ENCODE measurements at regions not wholly inside any gene's neighbourhood (a gene's known extent, or its start where the extent isn't known, plus 50 kb on each side); places are given as distances from the start of the nearest gene placed in this dataset.

DNA sequence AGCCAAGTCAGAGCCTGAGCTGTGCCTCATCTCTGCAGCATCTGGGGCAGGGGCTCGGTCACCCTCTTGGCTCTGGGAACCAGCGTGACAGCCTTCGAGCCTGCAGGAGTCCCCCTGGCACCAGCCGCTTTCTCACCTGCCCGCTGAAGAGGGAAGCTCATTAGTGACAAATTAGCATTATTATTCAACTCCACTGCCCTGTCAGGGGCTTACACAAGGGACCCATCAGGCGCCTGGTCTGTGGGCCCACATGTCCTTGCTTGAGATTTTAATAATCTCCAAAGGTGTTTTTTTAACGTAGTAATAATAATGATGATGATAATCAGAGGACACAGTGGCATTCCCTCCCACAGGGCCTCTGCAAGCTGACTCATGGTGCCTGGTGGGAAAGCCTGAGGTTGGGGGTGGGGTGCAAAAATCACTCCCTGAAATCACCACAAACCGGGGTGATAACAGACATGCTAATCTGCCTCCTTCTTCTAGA, 98.1 kb upstream of the IGSF21 start:
- Mint-ChIP-seq H3K9me3 (ENCODE audit: low read depth) (peaks cover 2% of the 10 kb centered on the region), H3K4me3 (no peak overlapping the region), H3K27ac (no peak overlapping the region), H3K36me3 (no peaks in the 10 kb centered on the region), H3K27me3 (peaks cover 4% of the 10 kb centered on the region), H3K4me1 (no peaks in the 10 kb centered on the region)
- CTCF ChIA-PET: no interaction called here
- DNase-seq (no peak), ATAC-seq (no peak)

- Mint-ChIP-seq H3K4me3 (no peak overlapping the region), H3K27ac (no peak overlapping the region), H3K9me3 (ENCODE audit: low read depth) (peaks cover 2% of the 10 kb centered on the region), H3K4me1 (no peaks in the 10 kb centered on the region), H3K36me3 (no peaks in the 10 kb centered on the region), H3K27me3 (peaks cover 4% of the 10 kb centered on the region)
- ATAC-seq: no peak
- no peak for DNase-seq
- CTCF ChIA-PET: no interaction called here
Measured at GRCh38 chr1:18010408-18010807, 97.2 kb upstream of the IGSF21 start.

- Mint-ChIP-seq H3K4me3 (no peak overlapping the region), H3K4me1 (no peaks in the 10 kb centered on the region), H3K36me3 (no peaks in the 10 kb centered on the region), H3K27ac (no peak overlapping the region), H3K9me3 (ENCODE audit: low read depth) (peaks cover 2% of the 10 kb centered on the region), H3K27me3 (peaks cover 4% of the 10 kb centered on the region)
- no peak for DNase-seq
- ATAC-seq: no peak
- CTCF ChIA-PET: no interaction called here
Measured at GRCh38 chr1:18010945-18011344, 96.7 kb upstream of the IGSF21 start.

- H3K36me3 Mint-ChIP-seq: no peaks in the 10 kb centered on the region
- no peak for ATAC-seq
- no peak overlapping the region for H3K4me3 Mint-ChIP-seq
- CTCF ChIA-PET: no interaction called here
- H3K9me3 Mint-ChIP-seq (ENCODE audit: low read depth): peaks cover 2% of the 10 kb centered on the region
- DNase-seq: no peak
- no peaks in the 10 kb centered on the region for H3K4me1 Mint-ChIP-seq
- H3K27ac Mint-ChIP-seq: no peak overlapping the region
- H3K27me3 Mint-ChIP-seq: peaks cover 4% of the 10 kb centered on the region
Measured at GRCh38 chr1:18011703-18012102, 95.9 kb upstream of the IGSF21 start.

DNA sequence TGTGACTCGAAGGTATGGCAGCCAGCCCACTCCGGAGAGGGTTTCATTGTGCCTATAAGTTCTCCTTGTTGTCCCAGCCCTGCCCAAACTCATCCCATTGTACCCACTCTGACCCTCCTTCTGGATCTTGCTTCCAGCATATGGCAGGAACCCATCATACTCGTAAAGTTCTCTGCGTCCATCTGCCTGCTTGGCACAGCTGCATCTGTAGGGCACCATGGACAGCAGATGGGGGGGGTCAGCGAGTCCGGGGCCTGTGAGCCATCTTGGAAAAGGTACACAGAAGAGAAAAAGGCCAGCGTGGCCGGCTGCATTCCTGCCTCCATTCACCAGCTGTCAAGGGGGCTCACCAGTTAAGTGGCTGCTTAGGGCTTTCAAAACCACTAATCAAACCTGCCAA, 94.9 kb upstream of the IGSF21 start:
- DNase-seq (no peak), ATAC-seq (no peak)
- Mint-ChIP-seq H3K36me3 (no peaks in the 10 kb centered on the region), H3K4me1 (no peaks in the 10 kb centered on the region), H3K4me3 (no peak overlapping the region), H3K27me3 (peaks cover 4% of the 10 kb centered on the region), H3K9me3 (ENCODE audit: low read depth) (peaks cover 2% of the 10 kb centered on the region), H3K27ac (no peak overlapping the region)
- CTCF ChIA-PET: no interaction called here

- no peak overlapping the region for H3K4me3 Mint-ChIP-seq
- no peak overlapping the region for H3K27ac Mint-ChIP-seq
- ATAC-seq (no peak), DNase-seq (no peak)
- CTCF ChIA-PET: no interaction called here
- no peaks in the 10 kb centered on the region for H3K36me3 Mint-ChIP-seq
- H3K4me1 Mint-ChIP-seq: no peaks in the 10 kb centered on the region
- peaks cover 2% of the 10 kb centered on the region for H3K9me3 Mint-ChIP-seq (ENCODE audit: low read depth)
- peaks cover 4% of the 10 kb centered on the region for H3K27me3 Mint-ChIP-seq
Measured at GRCh38 chr1:18013216-18013615, 94.4 kb upstream of the IGSF21 start.

GRCh38 chr1:18015719-18016118, 91.9 kb upstream of the IGSF21 start:
- Mint-ChIP-seq H3K27ac (no peak overlapping the region), H3K4me3 (no peak overlapping the region), H3K27me3 (no peaks in the 10 kb centered on the region), H3K4me1 (no peaks in the 10 kb centered on the region), H3K36me3 (no peaks in the 10 kb centered on the region), H3K9me3 (ENCODE audit: low read depth) (no peaks in the 10 kb centered on the region)
- no peak for ATAC-seq
- CTCF ChIA-PET: no interaction called here
- DNase-seq: no peak

- Mint-ChIP-seq H3K4me3 (no peak overlapping the region), H3K27ac (no peak overlapping the region), H3K27me3 (peaks cover 2% of the 10 kb centered on the region), H3K4me1 (no peaks in the 10 kb centered on the region), H3K9me3 (ENCODE audit: low read depth) (no peaks in the 10 kb centered on the region), H3K36me3 (no peaks in the 10 kb centered on the region)
- ATAC-seq (no peak), DNase-seq (no peak)
- CTCF ChIA-PET: no interaction called here
Measured at GRCh38 chr1:18018366-18018765, 89.2 kb upstream of the IGSF21 start.

DNA sequence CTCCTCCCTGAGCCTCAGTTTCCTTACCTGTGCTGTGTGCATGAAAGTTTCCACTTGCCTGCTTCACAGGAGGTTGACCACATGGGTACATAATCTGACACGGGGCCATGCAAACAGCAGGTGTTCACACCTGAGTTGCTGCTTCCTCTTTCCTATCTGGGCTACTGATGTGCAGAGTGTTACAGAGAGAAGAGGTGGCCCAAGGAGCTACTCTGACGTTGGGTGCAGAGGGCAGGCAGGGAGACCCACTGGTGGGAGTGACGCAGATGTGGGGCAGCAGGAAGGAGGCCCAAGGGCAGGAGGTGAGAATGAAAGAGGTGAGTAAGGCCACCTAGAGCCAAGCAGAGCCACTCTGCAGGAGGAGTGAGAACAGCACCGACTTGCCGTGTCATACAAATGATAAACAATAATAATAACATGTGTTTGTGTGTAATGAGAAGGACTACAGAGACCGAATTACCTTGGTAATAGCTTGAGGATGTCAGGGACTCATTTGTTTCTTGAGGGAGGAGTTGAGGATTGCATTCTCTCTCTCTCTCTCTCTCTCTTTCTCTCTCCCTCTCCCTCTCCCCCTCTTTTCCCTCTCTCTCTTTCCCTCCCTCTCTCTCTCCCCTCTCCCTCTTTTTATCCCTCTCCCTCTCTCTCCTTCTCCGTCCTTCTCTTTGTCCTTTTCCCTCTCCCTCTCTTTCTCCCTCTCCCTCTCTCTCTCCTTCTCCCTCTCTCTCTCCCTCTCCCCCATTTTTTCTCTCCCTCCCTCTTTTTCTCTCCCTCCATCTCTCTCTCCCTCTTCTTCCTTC, 87.4 kb upstream of the IGSF21 start:
- Mint-ChIP-seq H3K27ac (no peak overlapping the region), H3K9me3 (ENCODE audit: low read depth) (no peaks in the 10 kb centered on the region), H3K4me3 (no peak overlapping the region), H3K4me1 (no peaks in the 10 kb centered on the region), H3K27me3 (peaks cover 2% of the 10 kb centered on the region), H3K36me3 (no peaks in the 10 kb centered on the region)
- ATAC-seq (no peak), DNase-seq (no peak)
- CTCF ChIA-PET: no interaction called here

GRCh38 chr1:18021242-18021641, 86.4 kb upstream of the IGSF21 start:
- ATAC-seq: no peak

DNA sequence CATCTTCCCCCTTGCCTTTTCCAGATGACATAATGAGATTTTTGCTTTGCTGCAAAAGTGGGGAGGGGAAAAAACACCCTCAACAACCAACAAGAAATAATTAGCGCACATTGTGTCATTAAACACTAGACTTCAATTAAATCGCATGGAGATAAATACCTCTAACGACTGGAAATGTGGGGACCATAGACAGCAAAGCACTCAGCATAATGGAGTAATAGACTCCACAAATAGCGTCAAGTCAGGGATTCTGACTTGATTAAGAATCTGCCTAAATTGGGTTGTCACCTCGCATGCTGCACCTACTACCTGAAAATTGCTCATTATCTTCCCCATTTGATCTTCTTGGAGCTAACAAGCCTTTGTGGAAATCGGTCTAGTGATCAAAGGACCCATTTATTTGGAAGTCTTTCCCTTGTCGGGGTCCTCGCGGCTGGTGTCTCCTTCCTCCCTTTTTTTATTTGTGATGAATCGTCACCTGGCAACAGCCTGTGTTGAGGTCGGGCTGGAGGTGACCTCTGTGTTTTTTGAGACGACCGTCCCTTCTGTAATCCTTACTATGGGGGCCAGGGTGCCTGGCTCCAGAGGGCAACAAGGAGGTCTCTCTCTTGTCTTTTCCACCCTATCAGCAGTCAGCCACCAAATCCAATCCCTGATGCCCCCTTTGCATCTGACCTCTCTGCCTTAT, 75.3 kb upstream of the IGSF21 start:
- no peak for DNase-seq
- CTCF ChIA-PET: no interaction called here
- no peak for ATAC-seq
- Mint-ChIP-seq H3K27ac (no peak overlapping the region), H3K4me3 (no peak overlapping the region), H3K4me1 (no peaks in the 10 kb centered on the region), H3K27me3 (no peaks in the 10 kb centered on the region), H3K36me3 (no peaks in the 10 kb centered on the region), H3K9me3 (ENCODE audit: low read depth) (no peaks in the 10 kb centered on the region)

More at GRCh38 chr1:18021242-18021641, 86.4 kb upstream of the IGSF21 start:
- H3K36me3 Mint-ChIP-seq: no peaks in the 10 kb centered on the region
- H3K4me3 Mint-ChIP-seq: no peak overlapping the region
- no peak overlapping the region for H3K27ac Mint-ChIP-seq
- no peak for DNase-seq
- H3K4me1 Mint-ChIP-seq: no peaks in the 10 kb centered on the region
- CTCF ChIA-PET: no interaction called here
- no peaks in the 10 kb centered on the region for H3K9me3 Mint-ChIP-seq (ENCODE audit: low read depth)
- peaks cover 2% of the 10 kb centered on the region for H3K27me3 Mint-ChIP-seq

GRCh38 chr1:18035145-18035544, 72.5 kb upstream of the IGSF21 start:
- Mint-ChIP-seq H3K9me3 (ENCODE audit: low read depth) (no peaks in the 10 kb centered on the region), H3K36me3 (no peaks in the 10 kb centered on the region), H3K27me3 (no peaks in the 10 kb centered on the region), H3K4me3 (no peak overlapping the region), H3K4me1 (no peaks in the 10 kb centered on the region), H3K27ac (no peak overlapping the region)
- no peak for DNase-seq
- CTCF ChIA-PET: no interaction called here
- ATAC-seq: no peak

DNA sequence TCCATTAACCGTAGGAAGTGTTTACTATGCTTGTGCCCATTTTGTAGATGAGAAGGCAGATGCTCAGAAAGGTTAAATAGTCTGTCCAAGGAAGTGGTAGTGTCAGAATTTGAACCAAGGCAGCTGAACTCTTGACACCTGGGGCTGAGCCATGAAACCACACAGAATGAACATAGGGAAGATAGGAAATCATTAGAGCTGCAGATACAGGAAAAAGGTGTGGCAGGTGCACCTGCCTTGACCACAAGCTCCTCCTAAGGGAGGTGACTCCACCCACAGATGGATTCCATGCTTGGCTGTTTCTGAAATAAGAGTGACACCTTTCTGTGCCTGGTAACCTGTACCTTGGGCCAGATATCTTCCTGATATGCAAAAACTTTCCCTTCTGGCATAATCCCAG, 69.9 kb upstream of the IGSF21 start:
- CTCF ChIA-PET: no interaction called here
- no peak overlapping the region for H3K27ac Mint-ChIP-seq
- no peaks in the 10 kb centered on the region for H3K4me1 Mint-ChIP-seq
- DNase-seq: no peak
- no peaks in the 10 kb centered on the region for H3K27me3 Mint-ChIP-seq
- H3K9me3 Mint-ChIP-seq (ENCODE audit: low read depth): no peaks in the 10 kb centered on the region
- no peak for ATAC-seq
- no peak overlapping the region for H3K4me3 Mint-ChIP-seq
- H3K36me3 Mint-ChIP-seq: no peaks in the 10 kb centered on the region

- CTCF ChIA-PET: no interaction called here
- no peak for DNase-seq
Measured at GRCh38 chr1:18038051-18038450, 69.5 kb upstream of the IGSF21 start.

More at GRCh38 chr1:18038051-18038450, 69.5 kb upstream of the IGSF21 start:
- no peaks in the 10 kb centered on the region for H3K27me3 Mint-ChIP-seq
- no peak overlapping the region for H3K27ac Mint-ChIP-seq
- H3K4me3 Mint-ChIP-seq: no peak overlapping the region
- H3K9me3 Mint-ChIP-seq (ENCODE audit: low read depth): no peaks in the 10 kb centered on the region
- H3K36me3 Mint-ChIP-seq: no peaks in the 10 kb centered on the region
- no peaks in the 10 kb centered on the region for H3K4me1 Mint-ChIP-seq
- no peak for ATAC-seq
